HEK293T (cell line): ENCODE measurements at regions not wholly inside any gene's neighbourhood (a gene's known extent, or its start where the extent isn't known, plus 50 kb on each side); places are given as distances from the start of the nearest gene placed in this dataset.

Experiments
- BHLHE40 ChIP-seq: fragments of 450-650 bp; IDR thresholded peaks from 2 replicates; pipeline ENCODE4 v1.6.1; 2016; ENCODE audit warnings: mild to moderate bottlenecking, moderate library complexity, borderline replicate concordance
- ELF4 ChIP-seq: fragments of 450-650 bp; IDR thresholded peaks from 2 replicates; pipeline ENCODE4 v1.6.1; 2017; ENCODE audit warnings: antibody characterized with exemption
- FOXA1 ChIP-seq: fragments of 450-650 bp; IDR thresholded peaks from 2 replicates; pipeline ENCODE4 v1.6.1; 2016; ENCODE audit warnings: mild to moderate bottlenecking
- NFRKB ChIP-seq: fragments of 450-650 bp; IDR thresholded peaks from 2 replicates; pipeline ENCODE4 v1.6.1; 2016; ENCODE audit warnings: mild to moderate bottlenecking, moderate library complexity
- SUZ12 ChIP-seq: fragments of 450-650 bp; IDR thresholded peaks from 2 replicates; pipeline ENCODE4 v1.6.1; 2016; ENCODE audit warnings: mild to moderate bottlenecking
- TARDBP ChIP-seq: fragments of 450-650 bp; IDR thresholded peaks from 2 replicates; pipeline ENCODE4 v1.6.1; 2016
- ZNF384 ChIP-seq: fragments of 450-650 bp; IDR thresholded peaks from 2 replicates; pipeline ENCODE4 v1.6.1; 2016

GRCh38 chr5:8751971-8752370 lies 793.9 kb downstream of the SEMA5A start:
- TF ChIP-seq FOXA1: no peak
- TF ChIP-seq SUZ12: no peak
- no peak for TF ChIP-seq ZNF384
- TF ChIP-seq BHLHE40: no peak
- TF ChIP-seq ELF4: no peak
- TF ChIP-seq NFRKB: no peak
- TF ChIP-seq TARDBP: no peak
